ENCODE measurements at regions not wholly inside any gene's neighbourhood (a gene's known extent, or its start where the extent isn't known, plus 50 kb on each side); places are given as distances from the start of the nearest gene placed in this dataset.

DNA sequence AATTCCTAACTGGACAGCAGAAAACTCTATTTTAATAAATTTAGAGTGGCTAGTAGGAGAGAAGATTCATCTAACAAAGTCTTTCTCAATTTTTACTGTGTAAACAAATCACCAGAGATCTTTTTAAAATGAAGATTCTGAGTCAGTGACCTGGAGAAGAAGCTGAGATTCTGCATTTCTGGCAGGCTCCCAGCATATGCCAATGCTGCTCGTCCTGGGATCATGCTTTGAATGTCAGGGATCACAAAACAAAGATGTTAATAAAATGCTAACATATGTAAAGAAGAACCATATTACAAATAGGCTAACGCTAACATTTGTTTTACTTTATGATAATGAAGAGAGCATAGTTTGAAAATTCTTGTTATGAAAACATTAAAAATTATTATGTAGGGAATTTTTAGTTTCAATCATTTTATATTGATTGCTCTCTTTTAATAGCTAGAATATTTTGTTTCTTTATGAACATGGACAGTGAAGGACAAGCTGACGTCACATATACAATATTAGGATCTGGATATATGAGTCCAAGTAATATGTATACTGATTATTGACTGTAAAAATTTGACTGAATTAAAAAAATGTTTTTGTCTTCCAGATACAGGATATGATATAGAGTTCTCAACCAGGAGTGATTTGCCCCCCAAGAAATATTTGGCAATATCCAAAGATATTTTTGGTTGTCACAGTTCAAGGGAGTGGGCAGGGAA lies 160.8 kb upstream of the GPR149 start:
- WGBS, 2 donors (ENCODE audit: extremely low coverage in 2 of 2, insufficient read length in 2 of 2, insufficient replicate concordance in 1 of 2): no CpG with 5 or more reads among the region's 3 CpGs
- H4K8ac ChIP-seq (ENCODE audit: low read depth, low read length): no peak overlapping the region
- no peak overlapping the region for H2AK5ac ChIP-seq (ENCODE audit: low read depth, low read length)
- H3K27me3 ChIP-seq (ENCODE audit: control insufficient read depth in 3 of 3, insufficient read depth in 3 of 3, low read depth in 1 of 3, low read length in 3 of 3): no peaks in the 10 kb centered on the region
- DNase-seq (ENCODE audit: low spot score): no peak
- no peak overlapping the region for H2BK5ac ChIP-seq (ENCODE audit: low read length)
- H3K27ac ChIP-seq (replicated peaks; ENCODE audit: low read length): no peak overlapping the region
- H2BK120ac ChIP-seq (ENCODE audit: low read depth, low read length): no peak overlapping the region
- no peak overlapping the region for H2BK15ac ChIP-seq (ENCODE audit: low read length)
- no peak overlapping the region for H3K9ac ChIP-seq (ENCODE audit: low read depth, low read length, poor library complexity)
- H3K4me2 ChIP-seq (ENCODE audit: insufficient read depth, low read length, poor library complexity, severe bottlenecking): no peak overlapping the region
- no peaks in the 10 kb centered on the region for H3K36me3 ChIP-seq (replicated peaks in 1 of 2; ENCODE audit: control insufficient read depth in 2 of 2, insufficient read depth in 2 of 2, low read length in 2 of 2)
- H3K79me1 ChIP-seq (ENCODE audit: low read depth, low read length): no peaks in the 10 kb centered on the region
- no peak overlapping the region for H3K18ac ChIP-seq (ENCODE audit: low read length)
- no peak overlapping the region for H3K4me3 ChIP-seq (ENCODE audit: low read length in 2 of 2)
- H3K23ac ChIP-seq (ENCODE audit: low read depth, low read length, poor library complexity): no peak overlapping the region
- H3K4me1 ChIP-seq (ENCODE audit: control insufficient read depth in 2 of 2, insufficient read depth in 1 of 2, low read depth in 1 of 2, low read length in 2 of 2): no peaks in the 10 kb centered on the region
- no peak overlapping the region for H2BK12ac ChIP-seq (ENCODE audit: low read length)
- no peak overlapping the region for H3K4ac ChIP-seq (ENCODE audit: low read length)
- H4K91ac ChIP-seq (ENCODE audit: low read depth, low read length, poor library complexity): no peak overlapping the region
- H3K9me3 ChIP-seq (replicated peaks in 1 of 2; ENCODE audit: control insufficient read depth in 2 of 2, insufficient read depth in 1 of 2, low read depth in 1 of 2, low read length in 2 of 2): no peaks in the 10 kb centered on the region
- H3K14ac ChIP-seq (ENCODE audit: low read length): no peak overlapping the region
- no peak overlapping the region for H2AFZ ChIP-seq (ENCODE audit: low read length)

DNA sequence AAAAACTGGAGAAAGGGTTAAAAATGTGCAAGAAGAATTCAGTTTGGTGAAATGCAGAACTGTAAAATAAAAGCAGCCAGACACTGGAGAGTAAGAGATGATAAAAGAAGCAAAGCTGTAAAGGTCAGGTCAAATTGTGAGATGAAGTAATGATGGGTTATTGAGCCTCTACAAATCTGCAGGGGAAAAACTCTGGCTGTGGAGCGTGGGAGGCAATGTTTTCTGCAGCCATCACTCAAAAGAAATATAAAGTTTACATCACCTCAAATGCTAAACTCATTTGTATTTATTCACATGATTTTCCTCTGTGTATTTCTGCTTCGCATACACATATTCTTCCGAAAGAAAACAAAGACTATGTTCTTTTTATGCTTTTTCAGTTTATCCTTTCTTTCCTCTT lies 158.8 kb upstream of the GPR149 start:
- H2BK15ac ChIP-seq (ENCODE audit: low read length): no peak overlapping the region
- no peaks in the 10 kb centered on the region for H3K4me1 ChIP-seq (ENCODE audit: control insufficient read depth in 2 of 2, insufficient read depth in 1 of 2, low read depth in 1 of 2, low read length in 2 of 2)
- H4K91ac ChIP-seq (ENCODE audit: low read depth, low read length, poor library complexity): no peak overlapping the region
- H2BK5ac ChIP-seq (ENCODE audit: low read length): no peak overlapping the region
- H3K18ac ChIP-seq (ENCODE audit: low read length): no peak overlapping the region
- H3K14ac ChIP-seq (ENCODE audit: low read length): no peak overlapping the region
- no peak for DNase-seq (ENCODE audit: low spot score)
- no peak overlapping the region for H2AFZ ChIP-seq (ENCODE audit: low read length)
- no peak overlapping the region for H3K4ac ChIP-seq (ENCODE audit: low read length)
- no peaks in the 10 kb centered on the region for H3K79me1 ChIP-seq (ENCODE audit: low read depth, low read length)
- H3K9me3 ChIP-seq (replicated peaks in 1 of 2; ENCODE audit: control insufficient read depth in 2 of 2, insufficient read depth in 1 of 2, low read depth in 1 of 2, low read length in 2 of 2): no peaks in the 10 kb centered on the region
- no peak overlapping the region for H2BK120ac ChIP-seq (ENCODE audit: low read depth, low read length)
- H3K4me2 ChIP-seq (ENCODE audit: insufficient read depth, low read length, poor library complexity, severe bottlenecking): no peak overlapping the region
- no peak overlapping the region for H3K4me3 ChIP-seq (ENCODE audit: low read length in 2 of 2)
- no CpG with 5 or more reads among the region's 3 CpGs for WGBS, 2 donors (ENCODE audit: extremely low coverage in 2 of 2, insufficient read length in 2 of 2, insufficient replicate concordance in 1 of 2)
- no peak overlapping the region for H3K23ac ChIP-seq (ENCODE audit: low read depth, low read length, poor library complexity)
- H3K27ac ChIP-seq (replicated peaks; ENCODE audit: low read length): no peak overlapping the region
- H2AK5ac ChIP-seq (ENCODE audit: low read depth, low read length): no peak overlapping the region
- no peak overlapping the region for H4K8ac ChIP-seq (ENCODE audit: low read depth, low read length)
- no peaks in the 10 kb centered on the region for H3K36me3 ChIP-seq (replicated peaks in 1 of 2; ENCODE audit: control insufficient read depth in 2 of 2, insufficient read depth in 2 of 2, low read length in 2 of 2)
- H3K27me3 ChIP-seq (ENCODE audit: control insufficient read depth in 3 of 3, insufficient read depth in 3 of 3, low read depth in 1 of 3, low read length in 3 of 3): no peaks in the 10 kb centered on the region
- no peak overlapping the region for H2BK12ac ChIP-seq (ENCODE audit: low read length)
- H3K9ac ChIP-seq (ENCODE audit: low read depth, low read length, poor library complexity): no peak overlapping the region

- Histone ChIP-seq H4K91ac (ENCODE audit: low read depth, low read length, poor library complexity) (no peak overlapping the region), H2AK5ac (ENCODE audit: low read depth, low read length) (no peak overlapping the region), H3K4me1 (ENCODE audit: control insufficient read depth in 2 of 2, insufficient read depth in 1 of 2, low read depth in 1 of 2, low read length in 2 of 2) (no peaks in the 10 kb centered on the region), H3K4me3 (ENCODE audit: low read length in 2 of 2) (no peak overlapping the region), H2BK5ac (ENCODE audit: low read length) (no peak overlapping the region), H3K79me1 (ENCODE audit: low read depth, low read length) (no peaks in the 10 kb centered on the region), H2BK15ac (ENCODE audit: low read length) (no peak overlapping the region), H3K36me3 (replicated peaks in 1 of 2; ENCODE audit: control insufficient read depth in 2 of 2, insufficient read depth in 2 of 2, low read length in 2 of 2) (no peaks in the 10 kb centered on the region), H3K14ac (ENCODE audit: low read length) (no peak overlapping the region), H3K4me2 (ENCODE audit: insufficient read depth, low read length, poor library complexity, severe bottlenecking) (no peak overlapping the region), H4K8ac (ENCODE audit: low read depth, low read length) (no peak overlapping the region), H3K9me3 (replicated peaks in 1 of 2; ENCODE audit: control insufficient read depth in 2 of 2, insufficient read depth in 1 of 2, low read depth in 1 of 2, low read length in 2 of 2) (no peaks in the 10 kb centered on the region), H3K9ac (ENCODE audit: low read depth, low read length, poor library complexity) (no peak overlapping the region), H3K27ac (replicated peaks; ENCODE audit: low read length) (no peak overlapping the region), H2BK120ac (ENCODE audit: low read depth, low read length) (no peak overlapping the region), H3K23ac (ENCODE audit: low read depth, low read length, poor library complexity) (no peak overlapping the region), H2BK12ac (ENCODE audit: low read length) (no peak overlapping the region), H3K4ac (ENCODE audit: low read length) (no peak overlapping the region), H3K18ac (ENCODE audit: low read length) (no peak overlapping the region), H3K27me3 (ENCODE audit: control insufficient read depth in 3 of 3, insufficient read depth in 3 of 3, low read depth in 1 of 3, low read length in 3 of 3) (no peaks in the 10 kb centered on the region), H2AFZ (ENCODE audit: low read length) (no peak overlapping the region)
- no peak for DNase-seq (ENCODE audit: low spot score)
Observed at GRCh38 chr3:154584974-154585373, 155.0 kb upstream of the GPR149 start.

DNA sequence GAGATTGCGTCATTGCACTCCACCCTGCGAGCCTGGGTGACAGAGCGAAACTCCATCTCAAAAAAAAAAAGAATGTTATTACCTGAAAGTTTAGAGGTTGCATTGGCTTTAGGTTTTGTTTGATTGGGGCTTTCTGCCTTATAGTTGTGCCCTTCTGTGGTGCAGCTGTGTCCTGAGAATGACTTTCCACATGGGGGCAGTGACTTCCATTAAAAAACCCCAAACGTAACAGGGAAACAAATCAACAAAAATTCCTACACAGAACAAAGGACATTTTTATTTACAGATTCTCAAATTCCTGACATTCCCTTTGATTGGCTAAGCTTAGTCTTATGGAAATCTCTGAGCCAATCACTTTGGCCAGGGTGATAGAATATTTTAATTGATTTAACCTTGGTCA lies 154.1 kb upstream of the GPR149 start:
- Histone ChIP-seq H3K4me2 (ENCODE audit: insufficient read depth, low read length, poor library complexity, severe bottlenecking) (no peak overlapping the region), H2BK12ac (ENCODE audit: low read length) (no peak overlapping the region), H2BK5ac (ENCODE audit: low read length) (no peak overlapping the region), H3K27me3 (ENCODE audit: control insufficient read depth in 3 of 3, insufficient read depth in 3 of 3, low read depth in 1 of 3, low read length in 3 of 3) (no peaks in the 10 kb centered on the region), H4K8ac (ENCODE audit: low read depth, low read length) (no peak overlapping the region), H3K4ac (ENCODE audit: low read length) (no peak overlapping the region), H3K18ac (ENCODE audit: low read length) (no peak overlapping the region), H3K9me3 (replicated peaks in 1 of 2; ENCODE audit: control insufficient read depth in 2 of 2, insufficient read depth in 1 of 2, low read depth in 1 of 2, low read length in 2 of 2) (no peaks in the 10 kb centered on the region), H2AK5ac (ENCODE audit: low read depth, low read length) (no peak overlapping the region), H3K4me1 (ENCODE audit: control insufficient read depth in 2 of 2, insufficient read depth in 1 of 2, low read depth in 1 of 2, low read length in 2 of 2) (no peaks in the 10 kb centered on the region), H3K36me3 (replicated peaks in 1 of 2; ENCODE audit: control insufficient read depth in 2 of 2, insufficient read depth in 2 of 2, low read length in 2 of 2) (no peaks in the 10 kb centered on the region), H3K14ac (ENCODE audit: low read length) (no peak overlapping the region), H3K4me3 (ENCODE audit: low read length in 2 of 2) (no peak overlapping the region), H3K23ac (ENCODE audit: low read depth, low read length, poor library complexity) (no peak overlapping the region), H3K27ac (replicated peaks; ENCODE audit: low read length) (no peak overlapping the region), H2AFZ (ENCODE audit: low read length) (no peak overlapping the region), H4K91ac (ENCODE audit: low read depth, low read length, poor library complexity) (no peak overlapping the region), H3K79me1 (ENCODE audit: low read depth, low read length) (no peaks in the 10 kb centered on the region), H3K9ac (ENCODE audit: low read depth, low read length, poor library complexity) (no peak overlapping the region), H2BK15ac (ENCODE audit: low read length) (no peak overlapping the region), H2BK120ac (ENCODE audit: low read depth, low read length) (no peak overlapping the region)
- WGBS, 2 donors (ENCODE audit: extremely low coverage in 2 of 2, insufficient read length in 2 of 2, insufficient replicate concordance in 1 of 2): no CpG with 5 or more reads among the region's 4 CpGs
- DNase-seq (ENCODE audit: low spot score): peak; percentile 4
